ENCODE measurements at regions not wholly inside any gene's neighbourhood (a gene's known extent, or its start where the extent isn't known, plus 50 kb on each side); places are given as distances from the start of the nearest gene placed in this dataset.
"Not testable (repeated sequence)": the region's sequence is repeated elsewhere in the genome, so short reads cannot be mapped to it uniquely, and the experiment has no call there.

DNA sequence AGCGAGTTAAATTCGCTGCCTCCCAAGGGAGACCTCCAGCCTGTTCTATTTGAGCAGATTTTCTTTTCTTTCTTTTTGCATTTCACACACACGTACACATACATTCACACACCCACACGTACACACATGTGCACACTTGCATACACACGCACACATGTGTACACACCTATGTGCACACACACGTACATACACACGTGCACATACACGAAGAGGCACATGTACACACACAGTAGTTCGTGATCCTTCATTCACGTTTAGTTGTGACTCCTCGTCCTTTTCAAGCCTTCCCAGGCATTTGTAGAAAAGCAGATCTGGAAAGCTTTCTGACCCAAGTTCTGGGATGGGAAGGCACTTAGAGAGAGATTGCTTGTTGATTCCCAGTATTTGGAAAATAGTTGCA is 290.8 kb upstream of the COBL start:
- POLR2A ChIA-PET, result no interaction called here
- no peaks in the 10 kb centered on the region for H3K27me3 ChIP-seq (ENCODE audit: insufficient read depth, low read length, poor library complexity, severe bottlenecking)
- peak overlapping the region in 1 of 8 donors; percentile 55 for H3K27ac Mint-ChIP-seq

DNA sequence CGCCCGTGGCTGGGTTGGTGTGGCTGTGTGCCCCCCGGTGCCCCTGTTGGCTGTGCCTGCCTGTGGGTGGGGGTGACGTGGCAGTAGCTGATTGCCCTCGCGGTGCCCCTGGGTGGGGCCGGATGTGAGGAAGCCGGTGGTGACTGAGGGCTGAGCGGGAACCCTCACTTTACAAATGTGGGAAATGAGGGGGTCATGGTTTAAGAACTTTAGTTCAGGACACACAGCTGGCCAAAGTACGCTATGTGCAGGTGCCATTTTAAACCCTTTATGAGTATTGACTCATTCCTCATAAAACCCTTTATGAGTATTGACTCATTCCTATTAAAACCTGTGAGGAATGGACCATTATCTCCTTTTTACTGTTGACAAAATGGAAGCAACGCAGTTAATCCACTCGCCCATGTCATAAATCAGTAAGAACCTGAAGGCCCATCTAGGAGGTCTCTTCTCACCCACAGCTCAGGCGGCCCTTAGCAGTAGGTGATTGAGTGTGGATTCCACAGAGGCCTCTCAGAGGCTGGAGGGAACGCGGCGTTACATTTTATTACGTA is 290.1 kb upstream of the COBL start:
- H3K4me3 ChIP-seq (ENCODE audit: low read length), result no peak overlapping the region
- ChIA-PET CTCF (no interaction called here), POLR2A (no interaction called here)
- H3K36me3 Mint-ChIP-seq, result no peaks in the 10 kb centered on the region
- H3K36me3 ChIP-seq (ENCODE audit: insufficient read depth, low read length), result no peaks in the 10 kb centered on the region
- no peaks in the 10 kb centered on the region for H3K4me1 Mint-ChIP-seq
- H3K27ac ChIP-seq (ENCODE audit: low read depth, low read length), result no peak overlapping the region
- H3K9me3 ChIP-seq (ENCODE audit: low read length), result no peaks in the 10 kb centered on the region
- H3K27ac Mint-ChIP-seq, result no peak overlapping the region
- H3K4me1 ChIP-seq (ENCODE audit: insufficient read depth, low read length), result no peaks in the 10 kb centered on the region
- no peaks in the 10 kb centered on the region for H3K27me3 ChIP-seq (ENCODE audit: insufficient read depth, low read length, poor library complexity, severe bottlenecking)
- peaks cover 4 to 15% (median 8%) of the 10 kb centered on the region in 5 donors for H3K9me3 Mint-ChIP-seq
- no peak for DNase-seq
- H3K4me3 Mint-ChIP-seq, result no peak overlapping the region
- peaks cover 0 to 1% of the 10 kb centered on the region in 2 donors for H3K27me3 Mint-ChIP-seq

More for the DNA sequence above, 290.8 kb upstream of the COBL start:
- Mint-ChIP-seq H3K36me3 (no peaks in the 10 kb centered on the region), H3K27me3 (peaks cover 0 to 1% of the 10 kb centered on the region in 2 donors), H3K9me3 (peaks cover 3 to 15% (median 7%) of the 10 kb centered on the region in 5 donors), H3K4me3 (no peak overlapping the region), H3K4me1 (no peaks in the 10 kb centered on the region)
- no peaks in the 10 kb centered on the region for H3K4me1 ChIP-seq (ENCODE audit: insufficient read depth, low read length)
- H3K36me3 ChIP-seq (ENCODE audit: insufficient read depth, low read length), result no peaks in the 10 kb centered on the region
- H3K4me3 ChIP-seq (ENCODE audit: low read length), result no peak overlapping the region
- H3K9me3 ChIP-seq (ENCODE audit: low read length), result no peaks in the 10 kb centered on the region
- no peak overlapping the region for H3K27ac ChIP-seq (ENCODE audit: low read depth, low read length)
- CTCF ChIA-PET, result no interaction called here
- no peak for DNase-seq

GRCh38 chr7:51602376-51602775 is 285.8 kb upstream of the COBL start:
- no peaks in the 10 kb centered on the region for H3K36me3 ChIP-seq (ENCODE audit: insufficient read depth, low read length)
- peaks cover 0 to 2% of the 10 kb centered on the region in 2 donors for H3K27me3 Mint-ChIP-seq
- peaks cover 5 to 22% (median 9%) of the 10 kb centered on the region in 5 donors for H3K9me3 Mint-ChIP-seq
- H3K9me3 ChIP-seq (ENCODE audit: low read length), result no peaks in the 10 kb centered on the region
- no peak overlapping the region for H3K27ac Mint-ChIP-seq
- H3K4me3 ChIP-seq (ENCODE audit: low read length), result no peak overlapping the region
- ChIA-PET POLR2A (no interaction called here), CTCF (no interaction called here)
- H3K36me3 Mint-ChIP-seq, result no peaks in the 10 kb centered on the region
- H3K4me3 Mint-ChIP-seq, result no peak overlapping the region
- no peak overlapping the region for H3K27ac ChIP-seq (ENCODE audit: low read depth, low read length)
- H3K4me1 ChIP-seq (ENCODE audit: insufficient read depth, low read length), result no peaks in the 10 kb centered on the region
- no peak for DNase-seq
- H3K4me1 Mint-ChIP-seq, result no peaks in the 10 kb centered on the region
- no peaks in the 10 kb centered on the region for H3K27me3 ChIP-seq (ENCODE audit: insufficient read depth, low read length, poor library complexity, severe bottlenecking)

DNA sequence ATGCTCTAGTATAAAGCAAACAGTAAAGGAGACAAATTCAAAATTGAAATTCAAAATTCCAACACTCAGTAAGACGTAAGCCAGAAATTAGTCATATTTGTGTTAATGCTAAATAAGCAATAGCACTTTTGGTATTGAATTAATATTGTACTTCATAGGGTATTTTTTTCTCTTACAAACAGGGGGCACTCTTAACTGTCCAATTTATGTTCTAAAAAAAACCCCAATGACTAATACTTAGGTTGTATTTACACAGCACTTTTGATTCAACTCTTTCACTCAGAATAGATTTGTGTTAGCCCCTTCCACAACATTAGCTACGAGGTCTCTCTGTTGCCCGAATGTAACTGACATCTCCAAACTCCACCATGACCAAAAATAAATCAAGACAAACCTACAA is 284.9 kb upstream of the COBL start:
- Histone ChIP-seq H3K9me3 (ENCODE audit: low read length) (no peaks in the 10 kb centered on the region), H3K4me3 (ENCODE audit: low read length) (no peak overlapping the region), H3K4me1 (ENCODE audit: insufficient read depth, low read length) (no peaks in the 10 kb centered on the region), H3K27ac (ENCODE audit: low read depth, low read length) (no peak overlapping the region), H3K36me3 (ENCODE audit: insufficient read depth, low read length) (no peaks in the 10 kb centered on the region), H3K27me3 (ENCODE audit: insufficient read depth, low read length, poor library complexity, severe bottlenecking) (no peaks in the 10 kb centered on the region)
- no peak for DNase-seq
- Mint-ChIP-seq H3K36me3 (no peaks in the 10 kb centered on the region), H3K27me3 (peaks cover 0 to 1% of the 10 kb centered on the region in 2 donors), H3K9me3 (peaks cover 5 to 27% (median 13%) of the 10 kb centered on the region in 5 donors), H3K27ac (no peak overlapping the region), H3K4me3 (no peak overlapping the region), H3K4me1 (no peaks in the 10 kb centered on the region)
- CTCF ChIA-PET, result no interaction called here
- POLR2A ChIA-PET, result no interaction called here

DNA sequence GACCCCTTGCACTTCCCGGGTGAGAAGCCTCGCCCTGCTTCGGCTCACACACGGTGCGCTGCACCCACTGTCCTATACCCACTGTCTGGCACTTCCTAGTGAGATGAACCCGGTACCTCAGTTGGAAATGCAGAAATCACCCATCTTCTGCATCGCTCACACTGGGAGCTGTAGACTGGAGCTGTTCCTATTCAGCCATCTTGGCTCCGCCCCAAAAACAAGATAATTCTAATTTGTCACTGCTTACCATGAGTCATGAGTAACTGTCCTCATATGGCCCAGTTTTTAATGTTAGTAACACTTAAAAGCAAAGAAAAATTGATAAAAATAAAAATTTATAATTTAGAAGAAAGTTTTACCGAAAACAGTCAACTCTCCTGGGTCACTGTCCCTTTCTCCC is 283.3 kb upstream of the COBL start:
- CTCF ChIA-PET; H3K4me1 Mint-ChIP-seq; H3K27ac ChIP-seq (ENCODE audit: low read depth, low read length): not testable (repeated sequence)

DNA sequence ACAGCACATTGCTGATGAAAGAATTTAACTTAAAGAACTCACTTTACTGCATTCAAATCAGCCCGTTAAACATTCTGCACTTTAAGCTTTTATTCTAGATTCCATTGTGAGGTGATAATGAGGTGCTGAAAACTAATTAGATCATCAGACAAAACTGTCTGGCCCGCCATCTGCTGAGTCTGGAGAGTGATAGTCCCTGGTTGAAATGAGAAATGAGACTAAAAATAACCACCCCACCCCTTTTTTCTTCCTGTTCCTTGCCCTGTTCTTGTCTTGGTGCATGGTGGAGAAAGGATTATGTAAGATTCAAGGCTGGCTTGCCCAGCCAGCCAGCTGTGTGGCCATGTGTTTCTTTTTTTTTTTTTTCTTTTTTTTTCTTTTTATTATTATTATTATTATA is 277.0 kb upstream of the COBL start:
- Mint-ChIP-seq H3K4me3 (no peak overlapping the region), H3K27ac (no peak overlapping the region), H3K4me1 (no peaks in the 10 kb centered on the region), H3K9me3 (peaks cover 0 to 9% (median 7%) of the 10 kb centered on the region in 5 donors), H3K27me3 (no peaks in the 10 kb centered on the region), H3K36me3 (no peaks in the 10 kb centered on the region)
- DNase-seq, result no peak
- ChIA-PET POLR2A (no interaction called here), CTCF (no interaction called here)
- H3K9me3 ChIP-seq (ENCODE audit: low read length), result no peaks in the 10 kb centered on the region
- no peaks in the 10 kb centered on the region for H3K36me3 ChIP-seq (ENCODE audit: insufficient read depth, low read length)
- H3K27me3 ChIP-seq (ENCODE audit: insufficient read depth, low read length, poor library complexity, severe bottlenecking), result no peaks in the 10 kb centered on the region
- no peak overlapping the region for H3K27ac ChIP-seq (ENCODE audit: low read depth, low read length)
- H3K4me3 ChIP-seq (ENCODE audit: low read length), result no peak overlapping the region
- no peaks in the 10 kb centered on the region for H3K4me1 ChIP-seq (ENCODE audit: insufficient read depth, low read length)

More for the DNA sequence above, 283.3 kb upstream of the COBL start:
- H3K27me3 Mint-ChIP-seq; H3K36me3 ChIP-seq (ENCODE audit: insufficient read depth, low read length); DNase-seq; H3K4me3 Mint-ChIP-seq; POLR2A ChIA-PET; H3K4me3 ChIP-seq (ENCODE audit: low read length); H3K36me3 Mint-ChIP-seq; H3K27ac Mint-ChIP-seq; H3K27me3 ChIP-seq (ENCODE audit: insufficient read depth, low read length, poor library complexity, severe bottlenecking); H3K4me1 ChIP-seq (ENCODE audit: insufficient read depth, low read length); H3K9me3 ChIP-seq (ENCODE audit: low read length): not testable (repeated sequence)
- H3K9me3 Mint-ChIP-seq, result peaks cover 2 to 24% (median 13%) of the 10 kb centered on the region in 5 donors

DNA sequence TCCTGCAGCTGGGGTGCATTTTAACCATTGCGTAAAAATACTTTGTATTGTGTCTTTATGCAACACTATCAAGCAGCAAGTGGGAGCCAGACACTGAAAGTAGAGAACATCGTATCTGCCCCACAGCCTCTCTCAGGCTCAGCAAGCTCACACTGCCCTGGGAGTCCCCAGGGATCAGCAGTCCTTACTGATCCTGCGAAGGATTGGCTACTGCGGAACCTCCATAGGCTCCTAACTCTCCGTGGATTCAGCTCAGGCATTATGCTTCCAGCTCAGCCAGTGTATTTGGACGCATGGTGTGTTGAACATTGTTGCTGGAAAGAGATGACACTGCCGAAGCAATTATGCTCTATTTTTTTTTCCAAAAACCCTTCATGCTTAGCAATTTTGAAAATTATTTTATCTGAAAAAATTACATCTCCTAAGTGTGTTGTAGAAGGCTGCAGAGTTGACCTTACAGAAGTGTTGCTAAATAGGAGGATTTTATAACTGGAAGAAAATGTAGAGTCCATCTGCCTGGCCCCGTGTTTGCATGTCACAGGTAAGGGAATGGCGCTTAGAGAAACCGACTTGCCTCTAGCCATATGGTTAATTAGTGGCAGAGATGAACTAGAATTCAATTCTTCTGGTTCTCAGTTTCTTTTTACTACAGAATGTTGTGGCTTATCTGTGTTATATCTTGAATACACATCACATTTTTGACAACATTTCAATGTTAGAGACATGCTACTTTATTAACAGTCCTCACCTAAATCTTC is 276.4 kb upstream of the COBL start:
- Histone ChIP-seq H3K4me1 (ENCODE audit: insufficient read depth, low read length) (no peaks in the 10 kb centered on the region), H3K27me3 (ENCODE audit: insufficient read depth, low read length, poor library complexity, severe bottlenecking) (no peaks in the 10 kb centered on the region), H3K9me3 (ENCODE audit: low read length) (no peaks in the 10 kb centered on the region), H3K36me3 (ENCODE audit: insufficient read depth, low read length) (no peaks in the 10 kb centered on the region), H3K4me3 (ENCODE audit: low read length) (no peak overlapping the region), H3K27ac (ENCODE audit: low read depth, low read length) (no peak overlapping the region)
- Mint-ChIP-seq H3K36me3 (no peaks in the 10 kb centered on the region), H3K27me3 (no peaks in the 10 kb centered on the region), H3K27ac (no peak overlapping the region), H3K4me1 (no peaks in the 10 kb centered on the region), H3K9me3 (peaks cover 0 to 8% (median 7%) of the 10 kb centered on the region in 5 donors), H3K4me3 (no peak overlapping the region)
- CTCF ChIA-PET, result no interaction called here
- POLR2A ChIA-PET, result no interaction called here
- no peak for DNase-seq

DNA sequence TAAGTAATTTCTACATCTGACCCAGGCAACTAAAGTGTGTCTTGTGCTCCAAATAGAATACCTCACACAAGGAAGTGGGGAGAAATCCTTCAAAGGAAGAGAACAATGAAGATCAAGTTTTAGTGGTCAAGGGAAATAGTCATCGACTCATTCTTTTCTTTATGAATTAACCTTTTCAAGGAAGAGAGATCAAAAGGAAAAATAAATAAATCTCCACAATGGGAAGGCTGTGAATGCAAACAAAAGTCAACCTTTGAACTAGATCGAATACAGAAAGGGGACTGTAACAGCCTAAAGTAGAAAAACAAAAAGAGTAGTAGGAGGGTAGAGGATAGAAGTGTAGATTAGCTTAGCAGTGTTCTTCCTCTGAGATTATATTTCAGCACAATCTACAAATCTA is 274.6 kb upstream of the COBL start:
- H3K4me1 Mint-ChIP-seq, result no peaks in the 10 kb centered on the region
- POLR2A ChIA-PET, result no interaction called here

More for the DNA sequence above, 274.6 kb upstream of the COBL start:
- Histone ChIP-seq H3K9me3 (ENCODE audit: low read length) (no peaks in the 10 kb centered on the region), H3K36me3 (ENCODE audit: insufficient read depth, low read length) (no peaks in the 10 kb centered on the region), H3K4me1 (ENCODE audit: insufficient read depth, low read length) (no peaks in the 10 kb centered on the region), H3K27me3 (ENCODE audit: insufficient read depth, low read length, poor library complexity, severe bottlenecking) (no peaks in the 10 kb centered on the region), H3K27ac (ENCODE audit: low read depth, low read length) (no peak overlapping the region), H3K4me3 (ENCODE audit: low read length) (no peak overlapping the region)
- no peak for DNase-seq
- Mint-ChIP-seq H3K27ac (no peak overlapping the region), H3K27me3 (no peaks in the 10 kb centered on the region), H3K36me3 (no peaks in the 10 kb centered on the region), H3K9me3 (peaks cover 0 to 8% (median 2%) of the 10 kb centered on the region in 5 donors), H3K4me3 (no peak overlapping the region)
- CTCF ChIA-PET, result no interaction called here

Data from CD8-positive, alpha-beta memory T cell (primary cell).